GM19240 (cell line): ENCODE measurements at regions not wholly inside any gene's neighbourhood (a gene's known extent, or its start where the extent isn't known, plus 50 kb on each side); places are given as distances from the start of the nearest gene placed in this dataset.

Experiments used
- DNase-seq: peaks from one replicate; pipeline ENCODE4 v3.0.0; 2011; ENCODE audit warnings: low spot score; ENCODE audit not compliant: insufficient read length

- DNase-seq, result no peak
Measured at GRCh38 chr4:155616117-155616516, 50.5 kb upstream of the GUCY1A1 start.

GRCh38 chr4:155615081-155615887 lies 51.4 kb upstream of the GUCY1A1 start:
- DNase-seq, result no peak

- no peak for DNase-seq
Measured at GRCh38 chr4:155614111-155614762, 52.4 kb upstream of the GUCY1A1 start.

- no peak for DNase-seq
Measured at GRCh38 chr4:155612074-155612473, 54.6 kb upstream of the GUCY1A1 start.

GRCh38 chr4:155611501-155611900 lies 55.1 kb upstream of the GUCY1A1 start:
- no peak for DNase-seq

- DNase-seq, result no peak
Measured at GRCh38 chr4:155610143-155610542, 56.5 kb upstream of the GUCY1A1 start.

- DNase-seq, result no peak
Measured at GRCh38 chr4:155609455-155610059, 57.1 kb upstream of the GUCY1A1 start.

- DNase-seq, result no peak
Measured at GRCh38 chr4:155608225-155608885, 58.3 kb upstream of the GUCY1A1 start.

- no peak for DNase-seq
Measured at GRCh38 chr4:155607481-155607880, 59.2 kb upstream of the GUCY1A1 start.

GRCh38 chr4:155604718-155605626 lies 61.7 kb upstream of the GUCY1A1 start:
- DNase-seq, result no peak

- no peak for DNase-seq
Measured at GRCh38 chr4:155603360-155603891, 63.2 kb upstream of the GUCY1A1 start.

GRCh38 chr4:155602351-155603140 lies 64.1 kb upstream of the GUCY1A1 start:
- DNase-seq, result no peak

- no peak for DNase-seq
Measured at GRCh38 chr4:155600244-155600643, 66.4 kb upstream of the GUCY1A1 start.

GRCh38 chr4:155599596-155599995 lies 67.1 kb upstream of the GUCY1A1 start:
- DNase-seq, result no peak

- no peak for DNase-seq
Measured at GRCh38 chr4:155599085-155599484, 67.6 kb upstream of the GUCY1A1 start.

- DNase-seq, result no peak
Measured at GRCh38 chr4:155597933-155598451, 68.7 kb upstream of the GUCY1A1 start.

- DNase-seq, result no peak
Measured at GRCh38 chr4:155597281-155597680, 69.4 kb upstream of the GUCY1A1 start.

GRCh38 chr4:155593793-155594192 lies 72.9 kb upstream of the GUCY1A1 start:
- DNase-seq, result no peak

GRCh38 chr4:155592938-155593297 lies 73.7 kb upstream of the GUCY1A1 start:
- no peak for DNase-seq
